ENCODE measurements at regions not wholly inside any gene's neighbourhood (a gene's known extent, or its start where the extent isn't known, plus 50 kb on each side); places are given as distances from the start of the nearest gene placed in this dataset.

- Histone ChIP-seq H3K27ac (ENCODE audit: low read length in 2 of 2) (no peak overlapping the region), H3K27me3 (replicated peaks in 1 of 4; ENCODE audit: control extremely low read depth in 1 of 4, control insufficient read depth in 3 of 4, insufficient read depth in 4 of 4, low read length in 3 of 4) (no peaks in the 10 kb centered on the region), H3K9ac (ENCODE audit: low read length) (no peak overlapping the region), H4K20me1 (ENCODE audit: control insufficient read depth, insufficient read depth, low read length, poor library complexity, severe bottlenecking) (no peaks in the 10 kb centered on the region), H3K36me3 (replicated peaks in 1 of 2; ENCODE audit: control extremely low read depth in 1 of 2, control insufficient read depth in 1 of 2, extremely low read depth in 1 of 2, insufficient read depth in 2 of 2, low read length in 1 of 2) (no peaks in the 10 kb centered on the region), H3K79me2 (ENCODE audit: control insufficient read depth, insufficient read depth, low read length) (no peaks in the 10 kb centered on the region), H3K4me1 (ENCODE audit: control insufficient read depth in 2 of 2, insufficient read depth in 2 of 2, low read length in 2 of 2) (no peaks in the 10 kb centered on the region), H3K4me2 (replicated peaks; ENCODE audit: low read depth, low read length, poor library complexity, severe bottlenecking) (no peak overlapping the region), H2AFZ (ENCODE audit: insufficient read depth, low read depth, low read length, poor library complexity, severe bottlenecking) (no peak overlapping the region), H3K4me3 (ENCODE audit: control extremely low read depth in 1 of 5, extremely low read depth in 1 of 5, insufficient read depth in 1 of 5, low read depth in 2 of 5, low read length in 4 of 5) (no peak overlapping the region), H3K9me3 (ENCODE audit: control extremely low read depth in 1 of 3, control insufficient read depth in 2 of 3, insufficient read depth in 1 of 3, low read length in 2 of 3) (no peaks in the 10 kb centered on the region)
- Mint-ChIP-seq H3K27me3 (no peaks in the 10 kb centered on the region), H3K27ac (no peak overlapping the region), H3K4me3 (no peak overlapping the region), H3K4me1 (no peaks in the 10 kb centered on the region), H3K9me3 (ENCODE audit: insufficient read depth) (no peaks in the 10 kb centered on the region)
- intact Hi-C loops (cut with micrococcal nuclease), result no loop called here
- no peak for TF ChIP-seq CTCF (IDR thresholded peaks at IDR 0.05)
- no peak for TF ChIP-seq EZH2 (IDR thresholded peaks at IDR 0.05; ENCODE audit: borderline replicate concordance, insufficient read depth, low read depth, low read length, poor library complexity, severe bottlenecking)
- WGBS (ENCODE audit: insufficient coverage), result no CpG with 5 or more reads among the region's 3 CpGs
- ATAC-seq (ENCODE audit: low read depth), result no peak
- ChIA-PET POLR2A (no interaction called here), CTCF (no interaction called here)
- no peak for DNase-seq
Observed at GRCh38 chr5:164909673-164910072, 1404.3 kb downstream of the MAT2B start.

GRCh38 chr5:164921722-164922121, 1416.3 kb downstream of the MAT2B start:
- no peak overlapping the region for H2AFZ ChIP-seq (ENCODE audit: insufficient read depth, low read depth, low read length, poor library complexity, severe bottlenecking)

More at GRCh38 chr5:164921722-164922121, 1416.3 kb downstream of the MAT2B start:
- H3K9ac ChIP-seq (ENCODE audit: low read length), result no peak overlapping the region
- Mint-ChIP-seq H3K4me1 (no peaks in the 10 kb centered on the region), H3K27me3 (no peaks in the 10 kb centered on the region), H3K4me3 (no peak overlapping the region), H3K27ac (no peak overlapping the region), H3K9me3 (ENCODE audit: insufficient read depth) (peaks cover 11% of the 10 kb centered on the region)
- H3K79me2 ChIP-seq (ENCODE audit: control insufficient read depth, insufficient read depth, low read length), result no peaks in the 10 kb centered on the region
- intact Hi-C loops (cut with micrococcal nuclease), result no loop called here
- ChIA-PET CTCF (no interaction called here), POLR2A (no interaction called here)
- TF ChIP-seq CTCF (IDR thresholded peaks at IDR 0.05), result no peak
- no peak for TF ChIP-seq EZH2 (IDR thresholded peaks at IDR 0.05; ENCODE audit: borderline replicate concordance, insufficient read depth, low read depth, low read length, poor library complexity, severe bottlenecking)
- H3K4me2 ChIP-seq (replicated peaks; ENCODE audit: low read depth, low read length, poor library complexity, severe bottlenecking), result no peak overlapping the region
- no peaks in the 10 kb centered on the region for H4K20me1 ChIP-seq (ENCODE audit: control insufficient read depth, insufficient read depth, low read length, poor library complexity, severe bottlenecking)
- H3K27me3 ChIP-seq (replicated peaks in 1 of 4; ENCODE audit: control extremely low read depth in 1 of 4, control insufficient read depth in 3 of 4, insufficient read depth in 4 of 4, low read length in 3 of 4), result no peaks in the 10 kb centered on the region
- no peak for ATAC-seq (ENCODE audit: low read depth)
- H3K4me1 ChIP-seq (ENCODE audit: control insufficient read depth in 2 of 2, insufficient read depth in 2 of 2, low read length in 2 of 2), result no peaks in the 10 kb centered on the region
- H3K36me3 ChIP-seq (replicated peaks in 1 of 2; ENCODE audit: control extremely low read depth in 1 of 2, control insufficient read depth in 1 of 2, extremely low read depth in 1 of 2, insufficient read depth in 2 of 2, low read length in 1 of 2), result no peaks in the 10 kb centered on the region
- no peak for DNase-seq
- no peak overlapping the region for H3K4me3 ChIP-seq (ENCODE audit: control extremely low read depth in 1 of 5, extremely low read depth in 1 of 5, insufficient read depth in 1 of 5, low read depth in 2 of 5, low read length in 4 of 5)
- H3K27ac ChIP-seq (ENCODE audit: low read length in 2 of 2), result no peak overlapping the region
- peaks cover 3 to 7% (median 7%) of the 10 kb centered on the region in 3 donors for H3K9me3 ChIP-seq (ENCODE audit: control extremely low read depth in 1 of 3, control insufficient read depth in 2 of 3, insufficient read depth in 1 of 3, low read length in 2 of 3)
